ENCODE measurements at regions not wholly inside any gene's neighbourhood (a gene's known extent, or its start where the extent isn't known, plus 50 kb on each side); places are given as distances from the start of the nearest gene placed in this dataset.

GRCh38 chr5:144972317-144972716 lies 801.6 kb downstream of the KCTD16 start:
- TF ChIP-seq CTCF (IDR thresholded peaks at IDR 0.05; ENCODE audit: low read depth, low read length): no peak
- no peak overlapping the region for H3K27ac ChIP-seq
- DNase-seq: no peak
- H3K9me3 ChIP-seq (ENCODE audit: severe bottlenecking): no peaks in the 10 kb centered on the region
- no peak overlapping the region for H3K4me3 ChIP-seq (ENCODE audit: low read depth, low read length)
- no peaks in the 10 kb centered on the region for H3K27me3 ChIP-seq (ENCODE audit: insufficient read depth, low read depth, severe bottlenecking)
- H3K36me3 ChIP-seq: no peaks in the 10 kb centered on the region

- Histone ChIP-seq H3K27ac (no peak overlapping the region), H3K27me3 (ENCODE audit: insufficient read depth, low read depth, severe bottlenecking) (no peaks in the 10 kb centered on the region), H3K4me3 (ENCODE audit: low read depth, low read length) (no peak overlapping the region), H3K36me3 (no peaks in the 10 kb centered on the region), H3K9me3 (ENCODE audit: severe bottlenecking) (no peaks in the 10 kb centered on the region)
- TF ChIP-seq CTCF (IDR thresholded peaks at IDR 0.05; ENCODE audit: low read depth, low read length): no peak
- DNase-seq: no peak
These were observed 800.6 kb downstream of the KCTD16 start for GRCh38 chr5:144971108-144971850.

- H3K4me3 ChIP-seq (ENCODE audit: low read depth, low read length): no peak overlapping the region
- H3K9me3 ChIP-seq (ENCODE audit: severe bottlenecking): no peaks in the 10 kb centered on the region
- H3K36me3 ChIP-seq: no peaks in the 10 kb centered on the region
- no peak for DNase-seq
- no peak for TF ChIP-seq CTCF (IDR thresholded peaks at IDR 0.05; ENCODE audit: low read depth, low read length)
- no peak overlapping the region for H3K27ac ChIP-seq
- no peaks in the 10 kb centered on the region for H3K27me3 ChIP-seq (ENCODE audit: insufficient read depth, low read depth, severe bottlenecking)
These were observed 789.6 kb downstream of the KCTD16 start for GRCh38 chr5:144960296-144960695.

GRCh38 chr5:144958002-144958401 lies 787.3 kb downstream of the KCTD16 start:
- no peaks in the 10 kb centered on the region for H3K9me3 ChIP-seq (ENCODE audit: severe bottlenecking)
- no peaks in the 10 kb centered on the region for H3K36me3 ChIP-seq
- no peak overlapping the region for H3K4me3 ChIP-seq (ENCODE audit: low read depth, low read length)
- H3K27ac ChIP-seq: no peak overlapping the region
- no peak for DNase-seq
- no peak for TF ChIP-seq CTCF (IDR thresholded peaks at IDR 0.05; ENCODE audit: low read depth, low read length)
- no peaks in the 10 kb centered on the region for H3K27me3 ChIP-seq (ENCODE audit: insufficient read depth, low read depth, severe bottlenecking)

- no peak overlapping the region for H3K27ac ChIP-seq
- H3K9me3 ChIP-seq (ENCODE audit: severe bottlenecking): no peaks in the 10 kb centered on the region
- TF ChIP-seq CTCF (IDR thresholded peaks at IDR 0.05; ENCODE audit: low read depth, low read length): no peak
These were observed 780.3 kb downstream of the KCTD16 start for GRCh38 chr5:144950996-144951395.

GRCh38 chr5:144947023-144947422 lies 776.4 kb downstream of the KCTD16 start:
- Histone ChIP-seq H3K4me3 (ENCODE audit: low read depth, low read length) (no peak overlapping the region), H3K27me3 (ENCODE audit: insufficient read depth, low read depth, severe bottlenecking) (no peaks in the 10 kb centered on the region), H3K27ac (no peak overlapping the region), H3K9me3 (ENCODE audit: severe bottlenecking) (no peaks in the 10 kb centered on the region), H3K36me3 (no peaks in the 10 kb centered on the region)
- no peak for TF ChIP-seq CTCF (IDR thresholded peaks at IDR 0.05; ENCODE audit: low read depth, low read length)
- no peak for DNase-seq

More at GRCh38 chr5:144950996-144951395, 780.3 kb downstream of the KCTD16 start:
- Histone ChIP-seq H3K36me3 (no peaks in the 10 kb centered on the region), H3K27me3 (ENCODE audit: insufficient read depth, low read depth, severe bottlenecking) (no peaks in the 10 kb centered on the region), H3K4me3 (ENCODE audit: low read depth, low read length) (no peak overlapping the region)
- no peak for DNase-seq
